NT2/D1 (cell line): ENCODE measurements at regions not wholly inside any gene's neighbourhood (a gene's known extent, or its start where the extent isn't known, plus 50 kb on each side); places are given as distances from the start of the nearest gene placed in this dataset.

Experiments
- SUZ12 ChIP-seq: IDR thresholded peaks from 2 replicates; pipeline ENCODE4 v1.6.1; 2011; ENCODE audit not compliant: insufficient read length, insufficient read depth; ENCODE audit errors: extremely low read depth
- ZNF274 ChIP-seq: IDR thresholded peaks from 2 replicates; pipeline ENCODE4 v1.6.1; 2011; ENCODE audit warnings: mild to moderate bottlenecking, low read depth, low read length

- TF ChIP-seq SUZ12 (no peak), ZNF274 (no peak)
Observed at GRCh38 chr13:76707360-76707759, 178.8 kb downstream of the KCTD12 start.
